ENCODE measurements at regions not wholly inside any gene's neighbourhood (a gene's known extent, or its start where the extent isn't known, plus 50 kb on each side); places are given as distances from the start of the nearest gene placed in this dataset.

- BruUV-seq (replicated peaks), result no TSS peak
- Histone ChIP-seq H3K4me3 (ENCODE audit: low read depth in 2 of 2, low read length in 2 of 2) (no peak overlapping the region), H3K27me3 (ENCODE audit: control insufficient read depth, insufficient read depth, low read length) (no peaks in the 10 kb centered on the region), H3K4me1 (ENCODE audit: control insufficient read depth, insufficient read depth, low read length) (no peaks in the 10 kb centered on the region), H3K9me3 (ENCODE audit: control insufficient read depth, insufficient read depth, low read depth, low read length) (no peaks in the 10 kb centered on the region), H3K27ac (ENCODE audit: low read length) (no peak overlapping the region), H3K36me3 (ENCODE audit: control insufficient read depth, insufficient read depth, low read length) (no peaks in the 10 kb centered on the region)
- intact Hi-C loops (cut with micrococcal nuclease; ENCODE audit: unreplicated experiment), result no loop called here
- ChIA-PET POLR2A (no interaction called here), CTCF (no interaction called here)
- in situ Hi-C loops (cut with HindIII; ENCODE audit: low pct_unique_long_range_greater_than_20kb, low sequenced_read_pairs), result no loop called here
- TF ChIP-seq CTCF (IDR thresholded peaks at IDR 0.05), result no peak
- DNase-seq (ENCODE audit: low read depth, low spot score) (no peak), ATAC-seq (no peak)
These were observed 376.9 kb downstream of the CDK5RAP2 start for GRCh38 chr9:120202856-120203654.

GRCh38 chr9:120198027-120198426 is 381.9 kb downstream of the CDK5RAP2 start:
- Histone ChIP-seq H3K36me3 (ENCODE audit: control insufficient read depth, insufficient read depth, low read length) (no peaks in the 10 kb centered on the region), H3K4me1 (ENCODE audit: control insufficient read depth, insufficient read depth, low read length) (no peaks in the 10 kb centered on the region), H3K9me3 (ENCODE audit: control insufficient read depth, insufficient read depth, low read depth, low read length) (no peaks in the 10 kb centered on the region), H3K27ac (ENCODE audit: low read length) (no peak overlapping the region), H3K27me3 (ENCODE audit: control insufficient read depth, insufficient read depth, low read length) (no peaks in the 10 kb centered on the region), H3K4me3 (ENCODE audit: low read depth in 2 of 2, low read length in 2 of 2) (no peak overlapping the region)
- BruUV-seq (replicated peaks), result no TSS peak
- DNase-seq (ENCODE audit: low read depth, low spot score) (no peak), ATAC-seq (no peak)
- POLR2A ChIA-PET, result no interaction called here
- CTCF ChIA-PET, result no interaction called here
- in situ Hi-C loops (cut with HindIII; ENCODE audit: low pct_unique_long_range_greater_than_20kb, low sequenced_read_pairs), result no loop called here
- intact Hi-C loops (cut with micrococcal nuclease; ENCODE audit: unreplicated experiment), result no loop called here
- TF ChIP-seq TCF7L2 (IDR thresholded peaks at IDR 0.05; ENCODE audit: low read depth, low read length) (no peak), CTCF (IDR thresholded peaks at IDR 0.05) (no peak), REST (IDR thresholded peaks at IDR 0.05; ENCODE audit: insufficient read depth in 1 of 2, low read depth in 2 of 2, low read length in 1 of 2) (no peak), POLR2AphosphoS5 (IDR thresholded peaks at IDR 0.05; ENCODE audit: low read depth, low read length) (no peak)

GRCh38 chr9:120197605-120198004 is 382.4 kb downstream of the CDK5RAP2 start:
- H3K36me3 ChIP-seq (ENCODE audit: control insufficient read depth, insufficient read depth, low read length), result no peaks in the 10 kb centered on the region
- no peaks in the 10 kb centered on the region for H3K27me3 ChIP-seq (ENCODE audit: control insufficient read depth, insufficient read depth, low read length)
- intact Hi-C loops (cut with micrococcal nuclease; ENCODE audit: unreplicated experiment) (no loop called here), in situ Hi-C loops (cut with HindIII; ENCODE audit: low pct_unique_long_range_greater_than_20kb, low sequenced_read_pairs) (no loop called here)
- no peak for TF ChIP-seq TCF7L2 (IDR thresholded peaks at IDR 0.05; ENCODE audit: low read depth, low read length)
- TF ChIP-seq POLR2AphosphoS5 (IDR thresholded peaks at IDR 0.05; ENCODE audit: low read depth, low read length), result no peak
- ATAC-seq, result no peak
- DNase-seq (ENCODE audit: low read depth, low spot score), result no peak
- no peaks in the 10 kb centered on the region for H3K4me1 ChIP-seq (ENCODE audit: control insufficient read depth, insufficient read depth, low read length)
- no peak overlapping the region for H3K27ac ChIP-seq (ENCODE audit: low read length)
- ChIA-PET POLR2A (no interaction called here), CTCF (no interaction called here)
- no peak overlapping the region for H3K4me3 ChIP-seq (ENCODE audit: low read depth in 2 of 2, low read length in 2 of 2)
- BruUV-seq (replicated peaks), result no TSS peak
- H3K9me3 ChIP-seq (ENCODE audit: control insufficient read depth, insufficient read depth, low read depth, low read length), result no peaks in the 10 kb centered on the region
